Activated CD4-positive, alpha-beta memory T cell treated with anti-CD3 and anti-CD28 coated beads for 36 hours (primary cell): ENCODE measurements at regions not wholly inside any gene's neighbourhood (a gene's known extent, or its start where the extent isn't known, plus 50 kb on each side); places are given as distances from the start of the nearest gene placed in this dataset.

ENCODE experiments used
- CTCF ChIA-PET: fragments of 350-600 bp; sonication (Branson Sonifier 250); formaldehyde crosslinking; loops from one replicate; lab custom pipeline; 2021; ENCODE audit warnings: antibody characterized with exemption, inconsistent platforms; lab: Charles Lee
- POLR2A ChIA-PET: fragments of 350-600 bp; sonication (Branson Sonifier 250); formaldehyde crosslinking; loops from one replicate; lab custom pipeline; 2021; ENCODE audit warnings: antibody characterized with exemption; lab: Charles Lee
- DNase-seq: peaks from one replicate; pipeline ENCODE4 v3.0.0-alpha.2; 2020
- H3K27ac Mint-ChIP-seq: one replicate; pipeline ENCODE4 v1.8.0; 2021; ENCODE audit warnings: mixed read lengths
- H3K27me3 Mint-ChIP-seq: one replicate; pipeline ENCODE4 v1.8.0; 2021; ENCODE audit warnings: mixed read lengths
- H3K36me3 Mint-ChIP-seq: one replicate; pipeline ENCODE4 v1.8.0; 2021; ENCODE audit warnings: mixed read lengths
- H3K4me1 Mint-ChIP-seq: one replicate; pipeline ENCODE4 v1.8.0; 2021; ENCODE audit warnings: low read depth, mixed read lengths
- H3K4me3 Mint-ChIP-seq: one replicate; pipeline ENCODE4 v1.8.0; 2021; ENCODE audit warnings: mild to moderate bottlenecking, mixed read lengths
- H3K9me3 Mint-ChIP-seq: one replicate; pipeline ENCODE4 v1.8.0; 2021; ENCODE audit warnings: mixed read lengths
- intact Hi-C: fragments of 100-400 bp; cut with micrococcal nuclease; formaldehyde crosslinking; loops from one replicate; pipeline ENCODE4 v1.15.1; 2023

DNA sequence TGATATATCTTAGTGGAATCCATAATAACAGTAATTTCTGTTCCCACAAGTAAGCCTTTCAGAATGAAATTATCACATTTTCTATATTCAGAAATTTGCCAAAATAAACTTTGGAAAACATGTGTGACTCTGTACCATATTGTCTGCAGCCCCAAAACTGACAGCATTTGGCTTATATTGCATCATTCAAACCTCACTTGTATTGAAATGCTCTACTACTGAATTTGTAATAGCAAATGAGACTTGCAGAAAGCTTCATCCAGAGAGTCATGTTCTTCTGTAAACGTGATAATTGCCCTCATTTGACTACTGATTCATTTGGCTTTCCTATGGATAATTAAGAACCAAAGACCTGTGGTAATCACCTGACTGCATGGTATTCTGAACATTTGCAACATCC lies 1249.5 kb upstream of the CDH18 start:
- intact Hi-C loops = no loop called here
- DNase-seq = no peak
- ChIA-PET CTCF (no interaction called here), POLR2A (no interaction called here)
- H3K9me3 Mint-ChIP-seq = no peaks in the 10 kb centered on the region
- H3K4me1 Mint-ChIP-seq = no peaks in the 10 kb centered on the region
- H3K27ac Mint-ChIP-seq = no peak overlapping the region
- H3K4me3 Mint-ChIP-seq = no peak overlapping the region
- H3K36me3 Mint-ChIP-seq = no peaks in the 10 kb centered on the region
- H3K27me3 Mint-ChIP-seq = no peaks in the 10 kb centered on the region

DNA sequence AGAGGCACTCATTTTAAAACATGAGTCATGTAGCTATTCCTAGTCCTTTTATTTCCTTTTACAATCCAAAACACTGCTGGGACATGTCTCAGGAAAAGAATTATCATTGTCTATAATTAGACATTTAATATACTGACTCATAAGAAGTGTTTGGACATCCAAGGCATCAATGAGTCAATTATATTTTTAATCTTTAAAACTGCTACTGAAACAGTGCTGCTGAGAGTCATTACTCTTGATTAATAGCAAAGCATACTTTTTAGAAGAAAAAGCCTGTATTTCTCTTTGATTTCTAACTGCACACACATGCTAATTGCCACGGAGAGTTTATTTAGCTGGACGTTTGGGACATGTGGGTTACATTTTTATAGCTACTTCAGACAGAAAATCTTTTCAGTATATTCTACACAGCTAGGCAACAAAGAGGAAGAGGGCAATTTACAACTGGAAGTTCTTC lies 1249.0 kb upstream of the CDH18 start:
- intact Hi-C loops = no loop called here
- H3K27me3 Mint-ChIP-seq = no peaks in the 10 kb centered on the region
- no peaks in the 10 kb centered on the region for H3K36me3 Mint-ChIP-seq
- ChIA-PET POLR2A (no interaction called here), CTCF (no interaction called here)
- no peak overlapping the region for H3K4me3 Mint-ChIP-seq
- no peak overlapping the region for H3K27ac Mint-ChIP-seq
- no peak for DNase-seq
- H3K4me1 Mint-ChIP-seq = no peaks in the 10 kb centered on the region
- no peaks in the 10 kb centered on the region for H3K9me3 Mint-ChIP-seq

DNA sequence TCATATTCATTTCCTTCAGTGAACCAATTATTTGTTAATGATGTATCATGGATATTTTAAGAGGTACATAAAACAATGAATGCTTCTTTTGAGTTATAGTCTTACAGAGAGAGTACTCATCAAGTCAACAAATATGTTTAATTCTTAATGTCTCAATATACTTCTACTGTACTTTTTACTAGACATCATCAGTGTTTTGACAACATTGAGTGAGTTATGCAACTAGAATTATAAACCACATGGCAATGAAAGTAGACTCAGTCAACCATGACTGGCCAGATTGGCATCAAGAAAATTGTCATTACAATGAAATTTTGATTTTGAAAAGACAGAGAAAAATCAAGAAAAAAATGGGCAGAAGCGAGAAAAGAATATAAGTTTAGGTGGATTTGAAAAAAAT lies 1248.1 kb upstream of the CDH18 start:
- Mint-ChIP-seq H3K9me3 (peaks cover 4% of the 10 kb centered on the region), H3K27ac (no peak overlapping the region), H3K4me1 (no peaks in the 10 kb centered on the region), H3K27me3 (no peaks in the 10 kb centered on the region), H3K36me3 (no peaks in the 10 kb centered on the region), H3K4me3 (no peak overlapping the region)
- no peak for DNase-seq
- ChIA-PET CTCF (no interaction called here), POLR2A (no interaction called here)
- intact Hi-C loops = no loop called here

GRCh38 chr5:21225223-21226064 lies 1237.4 kb upstream of the CDH18 start:
- H3K36me3 Mint-ChIP-seq = no peaks in the 10 kb centered on the region
- H3K27me3 Mint-ChIP-seq = no peaks in the 10 kb centered on the region
- POLR2A ChIA-PET = no interaction called here
- no peak for DNase-seq
- CTCF ChIA-PET = no interaction called here
- H3K9me3 Mint-ChIP-seq = peaks cover 21% of the 10 kb centered on the region
- intact Hi-C loops = no loop called here
- H3K27ac Mint-ChIP-seq = no peak overlapping the region
- no peak overlapping the region for H3K4me3 Mint-ChIP-seq
- H3K4me1 Mint-ChIP-seq = no peaks in the 10 kb centered on the region

- Mint-ChIP-seq H3K4me1 (no peaks in the 10 kb centered on the region), H3K4me3 (no peak overlapping the region), H3K9me3 (peaks cover 15% of the 10 kb centered on the region), H3K27ac (no peak overlapping the region), H3K36me3 (no peaks in the 10 kb centered on the region), H3K27me3 (no peaks in the 10 kb centered on the region)
- CTCF ChIA-PET = no interaction called here
- DNase-seq = no peak
- intact Hi-C loops = no loop called here
- POLR2A ChIA-PET = no interaction called here
Measured at GRCh38 chr5:21221616-21222015, 1233.6 kb upstream of the CDH18 start.

DNA sequence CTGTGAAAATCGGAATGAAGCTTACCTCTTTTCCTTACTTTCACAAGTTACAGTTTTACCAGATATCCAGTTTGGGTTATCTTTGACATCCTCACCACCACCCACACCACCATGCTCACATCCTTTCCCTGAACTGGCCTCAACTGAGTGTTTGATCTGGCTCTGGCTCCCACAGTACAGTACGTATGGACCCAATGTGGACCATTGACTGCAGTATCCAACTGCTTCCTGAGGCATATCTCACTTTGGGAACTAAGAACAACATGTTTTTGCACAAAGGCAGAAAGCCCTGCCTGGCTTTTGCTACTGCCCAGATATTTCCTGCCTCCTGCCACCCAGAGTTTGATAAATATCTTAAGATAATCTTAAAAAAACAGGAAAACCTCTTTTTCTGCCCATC lies 1232.0 kb upstream of the CDH18 start:
- CTCF ChIA-PET = no interaction called here
- H3K36me3 Mint-ChIP-seq = no peaks in the 10 kb centered on the region
- no peaks in the 10 kb centered on the region for H3K27me3 Mint-ChIP-seq
- no peak overlapping the region for H3K4me3 Mint-ChIP-seq
- H3K4me1 Mint-ChIP-seq = no peaks in the 10 kb centered on the region
- peaks cover 14% of the 10 kb centered on the region for H3K9me3 Mint-ChIP-seq
- DNase-seq = no peak
- H3K27ac Mint-ChIP-seq = no peak overlapping the region
- POLR2A ChIA-PET = no interaction called here
- intact Hi-C loops = no loop called here

- no peak for DNase-seq
- POLR2A ChIA-PET = no interaction called here
Measured at GRCh38 chr5:21219251-21219650, 1231.3 kb upstream of the CDH18 start.

GRCh38 chr5:21212026-21212425 lies 1224.0 kb upstream of the CDH18 start:
- peaks cover 7% of the 10 kb centered on the region for H3K9me3 Mint-ChIP-seq
- H3K27me3 Mint-ChIP-seq = no peaks in the 10 kb centered on the region
- ChIA-PET POLR2A (no interaction called here), CTCF (no interaction called here)
- no peak overlapping the region for H3K4me3 Mint-ChIP-seq
- no peak overlapping the region for H3K27ac Mint-ChIP-seq
- DNase-seq = no peak
- H3K4me1 Mint-ChIP-seq = no peaks in the 10 kb centered on the region
- H3K36me3 Mint-ChIP-seq = no peaks in the 10 kb centered on the region
- intact Hi-C loops = no loop called here

More at GRCh38 chr5:21219251-21219650, 1231.3 kb upstream of the CDH18 start:
- no peak overlapping the region for H3K4me3 Mint-ChIP-seq
- CTCF ChIA-PET = no interaction called here
- H3K27ac Mint-ChIP-seq = no peak overlapping the region
- H3K4me1 Mint-ChIP-seq = no peaks in the 10 kb centered on the region
- no peaks in the 10 kb centered on the region for H3K27me3 Mint-ChIP-seq
- H3K9me3 Mint-ChIP-seq = peaks cover 13% of the 10 kb centered on the region
- intact Hi-C loops = no loop called here
- H3K36me3 Mint-ChIP-seq = no peaks in the 10 kb centered on the region

- intact Hi-C loops = no loop called here
- Mint-ChIP-seq H3K9me3 (peaks cover 5% of the 10 kb centered on the region), H3K36me3 (no peaks in the 10 kb centered on the region), H3K27ac (no peak overlapping the region), H3K27me3 (no peaks in the 10 kb centered on the region), H3K4me1 (no peaks in the 10 kb centered on the region), H3K4me3 (no peak overlapping the region)
- DNase-seq = no peak
- ChIA-PET POLR2A (no interaction called here), CTCF (no interaction called here)
Measured at GRCh38 chr5:21209409-21209808, 1221.4 kb upstream of the CDH18 start.

DNA sequence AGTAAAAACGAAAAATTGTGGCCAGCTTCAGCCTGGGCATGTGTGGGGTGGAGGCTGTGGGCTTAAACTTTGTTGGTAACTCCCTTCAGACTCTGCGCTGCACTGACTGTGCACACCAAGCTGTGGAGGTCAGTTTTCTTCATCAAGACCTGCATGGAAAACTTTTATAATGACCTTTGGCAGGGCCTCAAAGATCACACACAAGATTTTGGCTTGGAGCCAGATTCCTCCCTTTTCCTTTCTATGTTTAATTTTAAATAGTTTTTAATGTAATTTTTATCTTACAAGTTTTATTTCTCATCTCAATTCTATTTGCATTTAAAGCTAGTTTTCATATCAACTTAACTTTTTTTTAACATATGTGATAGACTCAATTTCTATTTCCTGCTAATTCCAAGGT lies 1211.1 kb upstream of the CDH18 start:
- intact Hi-C loops = no loop called here
- H3K4me1 Mint-ChIP-seq = no peaks in the 10 kb centered on the region
- no peak for DNase-seq
- H3K36me3 Mint-ChIP-seq = no peaks in the 10 kb centered on the region
- ChIA-PET POLR2A (no interaction called here), CTCF (no interaction called here)
- peaks cover 4% of the 10 kb centered on the region for H3K9me3 Mint-ChIP-seq
- H3K4me3 Mint-ChIP-seq = no peak overlapping the region
- no peaks in the 10 kb centered on the region for H3K27me3 Mint-ChIP-seq
- H3K27ac Mint-ChIP-seq = no peak overlapping the region

GRCh38 chr5:21195145-21195544 lies 1207.1 kb upstream of the CDH18 start:
- no peaks in the 10 kb centered on the region for H3K27me3 Mint-ChIP-seq
- ChIA-PET CTCF (no interaction called here), POLR2A (no interaction called here)
- intact Hi-C loops = no loop called here
- H3K4me1 Mint-ChIP-seq = no peaks in the 10 kb centered on the region
- no peaks in the 10 kb centered on the region for H3K36me3 Mint-ChIP-seq
- H3K27ac Mint-ChIP-seq = no peak overlapping the region
- peaks cover 4% of the 10 kb centered on the region for H3K9me3 Mint-ChIP-seq
- DNase-seq = no peak
- no peak overlapping the region for H3K4me3 Mint-ChIP-seq

DNA sequence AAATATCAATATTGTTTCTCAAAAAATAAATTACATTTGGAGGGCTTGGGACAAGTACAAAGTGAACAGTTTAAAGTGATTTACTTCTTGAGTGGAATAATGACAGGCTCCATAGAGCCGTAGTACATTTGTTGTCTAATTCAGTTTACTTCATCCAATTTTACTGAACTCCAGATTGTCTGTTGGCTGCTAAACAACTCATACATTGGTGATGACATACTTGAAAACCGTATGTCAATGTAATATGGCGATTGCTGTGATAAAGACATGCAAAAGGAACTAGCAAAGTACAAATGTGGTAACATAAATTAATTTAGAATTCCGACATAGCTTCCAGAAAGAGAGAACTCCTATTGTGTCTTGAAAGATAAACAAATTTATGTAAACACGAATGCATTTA lies 1197.5 kb upstream of the CDH18 start:
- no peak for DNase-seq
- Mint-ChIP-seq H3K4me1 (no peaks in the 10 kb centered on the region), H3K27ac (no peak overlapping the region), H3K9me3 (peaks cover 6% of the 10 kb centered on the region), H3K4me3 (no peak overlapping the region), H3K27me3 (no peaks in the 10 kb centered on the region), H3K36me3 (no peaks in the 10 kb centered on the region)
- intact Hi-C loops = no loop called here
- POLR2A ChIA-PET = no interaction called here
- CTCF ChIA-PET = no interaction called here

DNA sequence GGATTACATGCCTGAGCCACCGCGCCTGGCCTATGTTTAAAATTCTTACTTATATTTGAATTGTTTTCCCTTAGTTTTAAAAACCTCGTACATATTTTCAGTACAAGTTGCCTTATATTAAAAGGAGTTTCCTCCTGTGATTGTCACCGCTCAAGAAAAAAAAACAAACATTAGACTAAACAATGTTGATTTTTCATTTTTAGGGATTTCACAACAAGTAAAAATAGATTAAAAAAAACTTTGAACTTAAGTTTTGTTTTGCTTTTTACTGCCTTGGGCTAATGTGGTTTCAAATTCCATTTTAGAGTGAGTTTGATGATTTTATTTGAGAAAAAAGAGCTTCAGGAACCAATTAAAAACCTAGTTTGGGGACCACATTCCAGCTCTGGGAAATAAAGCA lies 1196.6 kb upstream of the CDH18 start:
- H3K36me3 Mint-ChIP-seq = no peaks in the 10 kb centered on the region
- H3K27me3 Mint-ChIP-seq = no peaks in the 10 kb centered on the region
- ChIA-PET CTCF (no interaction called here), POLR2A (no interaction called here)
- no peak for DNase-seq
- no peaks in the 10 kb centered on the region for H3K4me1 Mint-ChIP-seq
- peaks cover 6% of the 10 kb centered on the region for H3K9me3 Mint-ChIP-seq
- no peak overlapping the region for H3K4me3 Mint-ChIP-seq
- no peak overlapping the region for H3K27ac Mint-ChIP-seq
- intact Hi-C loops = no loop called here
